Hindlimb muscle (tissue), 1 donor: ENCODE measurements at regions not wholly inside any gene's neighbourhood (a gene's known extent, or its start where the extent isn't known, plus 50 kb on each side); places are given as distances from the start of the nearest gene placed in this dataset.
"Not testable (repeated sequence)": the region's sequence is repeated elsewhere in the genome, so short reads cannot be mapped to it uniquely, and the experiment has no call there.

Source experiments
- DNase-seq: peaks from one replicate; pipeline ENCODE4 v3.0.0-alpha.2; 2013

GRCh38 chr7:86006909-86007308 lies 636.8 kb upstream of the GRM3 start:
- no peak for DNase-seq

GRCh38 chr7:86002858-86003257 lies 640.9 kb upstream of the GRM3 start:
- no peak for DNase-seq

GRCh38 chr7:85997515-85997914 lies 646.2 kb upstream of the GRM3 start:
- no peak for DNase-seq

DNA sequence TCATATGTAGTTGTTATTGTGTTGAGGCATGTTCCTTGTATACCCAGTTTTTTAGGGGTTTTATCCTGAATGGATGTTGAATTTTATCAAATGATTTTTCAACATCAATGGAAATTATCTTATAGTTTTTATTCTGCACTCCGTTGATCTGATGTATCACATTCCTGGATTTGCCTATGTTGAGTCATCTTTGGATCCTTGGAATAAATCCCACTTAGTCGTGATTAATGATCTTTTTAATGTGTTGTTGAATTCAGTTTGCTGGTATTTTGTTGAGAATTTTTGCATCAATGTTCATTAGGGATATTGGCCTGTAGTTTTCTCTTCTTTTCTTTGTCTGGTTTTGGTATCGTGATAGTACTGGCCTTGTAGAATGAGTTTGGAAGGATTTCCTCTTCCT lies 648.6 kb upstream of the GRM3 start:
- no peak for DNase-seq

DNA sequence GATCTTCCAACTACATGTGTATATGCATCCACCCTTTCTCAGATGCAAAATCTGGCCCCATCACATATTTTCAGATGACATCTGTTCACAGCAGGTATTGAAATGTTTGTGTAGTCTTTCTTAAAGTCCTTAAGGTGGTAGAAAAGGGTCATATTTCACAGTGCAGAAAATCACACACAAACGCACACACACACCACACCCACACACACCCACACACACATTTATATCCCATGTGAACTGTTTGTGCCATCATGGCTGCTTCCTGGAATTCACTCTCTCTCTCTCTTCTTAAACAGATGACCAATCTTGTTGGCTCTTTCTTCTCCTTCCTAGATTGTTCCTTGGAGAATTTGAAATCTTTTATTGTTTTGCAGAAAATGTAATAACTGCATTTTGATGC lies 663.0 kb upstream of the GRM3 start:
- DNase-seq: no peak

- no peak for DNase-seq
Observed at GRCh38 chr7:85974176-85974575, 669.5 kb upstream of the GRM3 start.

- DNase-seq: no peak
Observed at GRCh38 chr7:85972504-85973141, 671.1 kb upstream of the GRM3 start.

DNA sequence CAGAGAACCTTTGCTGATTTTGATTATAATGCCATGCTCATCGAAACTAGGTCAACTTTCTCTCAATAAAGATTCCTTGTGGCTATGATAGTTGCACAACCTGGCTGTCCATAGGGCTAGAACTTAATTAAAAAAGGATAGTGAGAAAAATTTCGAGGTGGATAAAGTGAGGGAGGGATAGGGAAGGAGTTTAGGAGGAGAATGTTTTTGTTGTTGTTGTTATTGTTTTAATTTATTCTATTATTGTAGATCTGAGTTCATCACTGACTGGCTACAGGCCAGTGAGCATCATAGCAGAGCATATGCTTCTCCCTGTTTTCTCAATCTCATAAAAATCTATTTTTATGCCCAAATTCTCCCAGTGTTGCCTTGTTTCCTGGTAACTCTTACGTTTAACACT lies 688.7 kb upstream of the GRM3 start:
- DNase-seq: no peak

DNA sequence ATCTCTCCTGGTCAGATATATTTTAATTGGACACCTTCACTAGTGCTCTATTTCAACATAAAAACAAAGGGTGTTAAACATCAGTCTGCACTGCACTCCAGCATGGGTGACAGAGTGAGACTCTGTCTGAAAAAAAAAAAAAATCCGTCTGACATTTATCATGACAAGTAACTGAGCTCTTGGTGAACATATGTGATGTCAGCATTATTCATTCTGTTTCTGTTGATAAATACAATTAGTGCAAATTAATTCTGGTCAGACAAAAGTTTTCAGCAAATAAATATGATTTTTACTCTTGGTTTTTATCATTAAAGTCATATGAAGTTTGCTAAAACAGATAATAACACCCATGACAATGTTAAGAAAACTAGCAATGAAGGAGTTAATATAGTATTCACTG lies 692.8 kb upstream of the GRM3 start:
- DNase-seq: no peak

DNA sequence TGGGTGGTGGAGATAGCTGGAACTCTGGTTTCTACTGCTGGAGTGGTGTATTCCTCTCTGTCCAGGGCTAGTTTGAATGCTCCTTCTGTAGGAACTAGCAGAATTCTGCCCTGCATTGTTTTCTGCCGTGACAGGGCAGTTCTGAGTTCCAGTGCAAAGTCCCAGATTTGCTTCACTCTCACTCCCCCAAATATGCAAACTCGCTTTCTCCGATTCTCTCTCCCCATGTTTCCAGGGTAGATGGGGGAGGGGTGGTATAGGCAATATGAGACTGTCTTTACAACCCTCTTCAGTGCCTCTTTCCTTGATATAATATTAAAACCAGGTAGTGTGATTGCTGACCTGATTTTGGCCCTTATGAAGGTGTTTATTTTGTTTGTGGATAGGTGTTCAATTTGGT lies 693.3 kb upstream of the GRM3 start:
- no peak for DNase-seq

DNA sequence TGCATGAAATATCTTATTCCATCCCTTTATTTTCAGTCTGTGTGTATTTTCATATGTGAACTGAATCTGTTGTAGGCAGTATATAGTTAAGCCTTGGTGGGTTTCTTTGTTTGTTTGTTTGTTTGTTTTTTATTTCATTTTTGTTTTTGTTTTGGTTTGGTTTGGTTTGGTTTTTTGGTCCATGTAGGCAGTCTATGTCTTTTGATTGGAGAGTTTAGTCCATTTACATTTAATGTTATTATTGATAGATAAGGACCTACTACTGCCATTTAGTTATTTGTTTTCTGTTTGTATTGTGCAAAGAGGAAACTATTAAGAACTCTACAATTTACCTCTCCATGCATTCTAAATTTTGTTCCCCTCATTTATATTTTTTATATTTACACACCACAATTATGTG lies 695.9 kb upstream of the GRM3 start:
- DNase-seq: no peak

GRCh38 chr7:85940798-85941197 lies 702.9 kb upstream of the GRM3 start:
- DNase-seq: no peak

- no peak for DNase-seq
Observed at GRCh38 chr7:85931919-85932318, 711.8 kb upstream of the GRM3 start.

DNA sequence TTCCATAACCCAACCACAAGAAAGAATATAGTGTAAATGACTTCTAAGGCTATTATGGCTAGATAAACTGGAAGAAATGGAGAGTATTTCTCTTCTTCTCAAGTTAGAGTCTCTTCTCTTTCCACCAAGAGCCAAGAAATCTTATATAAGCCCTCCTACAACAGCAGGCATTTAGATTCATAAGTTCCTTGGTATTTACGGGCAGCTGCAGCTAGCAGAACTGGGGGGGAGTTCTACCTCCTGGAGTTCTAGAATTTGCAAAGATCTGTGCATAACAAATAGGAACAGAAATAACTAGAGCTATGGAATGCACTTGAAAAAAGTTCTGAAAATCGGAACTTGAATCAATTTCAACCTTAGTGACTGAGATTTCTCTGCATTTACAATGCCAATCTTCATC lies 715.2 kb upstream of the GRM3 start:
- DNase-seq: no peak

- DNase-seq: no peak
Observed at GRCh38 chr7:85927226-85927625, 716.5 kb upstream of the GRM3 start.

GRCh38 chr7:85924062-85924461 lies 719.6 kb upstream of the GRM3 start:
- DNase-seq: no peak

DNA sequence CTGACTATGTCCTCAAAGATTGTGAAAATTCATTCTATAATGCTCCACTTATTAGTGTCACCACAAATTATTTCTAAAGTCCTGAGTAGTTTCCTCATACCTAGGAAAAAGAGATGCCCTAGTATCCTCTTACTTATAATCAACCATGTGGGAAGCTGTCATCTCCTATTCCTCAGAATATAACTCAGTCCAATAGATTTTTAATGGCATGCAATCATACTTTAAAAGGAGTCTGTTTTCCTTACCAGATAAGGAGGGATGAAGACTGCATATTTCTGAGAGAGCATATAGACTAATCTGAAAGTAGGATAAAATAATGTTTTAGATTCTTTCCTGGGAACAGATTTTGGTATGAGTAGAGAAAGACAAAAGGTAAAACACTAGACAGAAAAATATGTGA lies 727.7 kb upstream of the GRM3 start:
- DNase-seq: no peak

- DNase-seq: no peak
Observed at GRCh38 chr7:85914437-85914836, 727.6 kb upstream of the SEMA3D start.

DNA sequence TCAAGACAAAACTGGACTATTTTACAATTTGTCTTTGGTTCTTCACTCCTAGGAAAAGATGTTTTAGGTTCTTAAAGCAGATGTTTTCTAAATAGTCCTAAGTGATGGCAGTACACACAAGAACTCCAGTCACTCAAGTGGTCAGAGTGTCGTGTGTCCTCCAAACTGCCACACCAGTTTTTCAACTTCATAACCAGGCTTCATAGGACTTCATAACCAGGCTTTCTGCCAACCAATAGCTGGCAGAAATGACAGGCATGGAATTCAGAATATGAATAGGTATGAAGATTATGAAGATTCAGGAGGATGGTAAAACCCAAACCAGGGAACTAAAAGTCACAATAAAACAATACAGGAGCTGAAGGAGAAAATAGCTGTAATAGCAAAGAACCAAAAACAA lies 721.2 kb upstream of the SEMA3D start:
- no peak for DNase-seq

- no peak for DNase-seq
Observed at GRCh38 chr7:85897967-85898366, 711.1 kb upstream of the SEMA3D start.

- no peak for DNase-seq
Observed at GRCh38 chr7:85896531-85896930, 709.7 kb upstream of the SEMA3D start.

DNA sequence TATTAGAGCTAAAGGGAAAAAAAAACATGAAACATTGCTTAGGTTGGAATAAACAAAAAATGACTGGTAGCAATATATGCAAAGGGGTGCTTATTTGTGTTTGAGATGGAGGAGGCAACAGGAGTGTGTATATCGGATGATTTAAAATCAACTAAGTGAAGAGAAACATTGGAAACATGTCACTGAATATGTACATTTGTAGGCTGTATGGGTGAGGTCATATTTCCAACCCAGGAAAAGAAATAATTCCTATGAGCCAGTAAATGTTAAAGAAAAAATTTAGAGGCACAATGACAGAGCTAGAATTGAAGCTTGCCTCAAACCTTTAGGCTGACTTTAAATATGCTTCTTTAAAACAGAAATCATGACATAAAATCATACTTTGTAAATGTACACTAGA lies 709.0 kb upstream of the SEMA3D start:
- no peak for DNase-seq

GRCh38 chr7:85891900-85892299 lies 705.0 kb upstream of the SEMA3D start:
- DNase-seq: not testable (repeated sequence)

GRCh38 chr7:85890244-85890811 lies 703.5 kb upstream of the SEMA3D start:
- DNase-seq: no peak

DNA sequence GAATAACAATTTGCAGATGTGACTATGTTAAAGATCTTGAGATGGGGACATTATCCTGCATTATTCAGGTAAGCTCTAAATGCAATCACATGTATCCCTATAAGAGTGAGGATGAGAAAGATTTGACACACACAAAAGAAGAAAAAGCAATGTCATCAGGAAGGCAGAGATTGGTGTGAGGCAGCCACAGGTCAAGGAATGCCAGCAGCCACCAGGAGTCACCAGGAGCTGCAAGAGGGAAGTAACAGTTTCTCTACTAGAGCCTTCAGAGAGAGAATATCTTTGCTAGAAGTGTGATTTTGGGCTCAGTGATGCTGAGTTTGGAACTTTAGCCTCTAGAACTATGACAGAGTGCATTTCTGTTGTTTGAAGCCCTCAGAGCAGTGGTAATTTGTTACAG lies 700.3 kb upstream of the SEMA3D start:
- no peak for DNase-seq
